NCI-H1092 treated with DMSO at 0.1 percent for 48 hours (cell line): ENCODE measurements at regions not wholly inside any gene's neighbourhood (a gene's known extent, or its start where the extent isn't known, plus 50 kb on each side); places are given as distances from the start of the nearest gene placed in this dataset.
"Not testable (repeated sequence)": the region's sequence is repeated elsewhere in the genome, so short reads cannot be mapped to it uniquely, and the experiment has no call there.

Experiments used
- DNase-seq: peaks from one replicate; lab custom pipeline; 2025; lab: John Stamatoyannopoulos, UW

- not testable (repeated sequence) for DNase-seq
Measured at GRCh38 chr16:29218649-29219048, 187.9 kb downstream of the NPIPB11 start.

DNA sequence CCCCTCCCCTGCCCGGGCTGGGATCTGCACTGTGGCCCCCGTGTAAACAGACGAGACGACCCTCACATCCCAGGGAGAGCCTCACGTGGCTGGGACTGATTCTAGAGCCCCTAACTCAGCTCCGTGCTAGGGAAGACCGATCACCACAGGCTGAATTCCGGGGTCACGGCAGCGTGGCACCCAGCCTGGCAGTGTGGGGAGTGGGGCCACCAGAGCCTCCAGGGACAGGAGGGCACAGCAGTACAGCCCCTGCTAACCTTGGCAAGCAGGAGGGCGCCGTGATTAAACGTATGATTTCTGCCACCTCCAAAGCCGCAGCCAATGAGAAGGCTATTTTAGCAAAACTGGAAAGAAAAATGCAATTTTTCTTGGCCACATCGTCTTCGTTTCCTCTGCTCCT lies 188.3 kb downstream of the NPIPB11 start:
- DNase-seq: not testable (repeated sequence)

DNA sequence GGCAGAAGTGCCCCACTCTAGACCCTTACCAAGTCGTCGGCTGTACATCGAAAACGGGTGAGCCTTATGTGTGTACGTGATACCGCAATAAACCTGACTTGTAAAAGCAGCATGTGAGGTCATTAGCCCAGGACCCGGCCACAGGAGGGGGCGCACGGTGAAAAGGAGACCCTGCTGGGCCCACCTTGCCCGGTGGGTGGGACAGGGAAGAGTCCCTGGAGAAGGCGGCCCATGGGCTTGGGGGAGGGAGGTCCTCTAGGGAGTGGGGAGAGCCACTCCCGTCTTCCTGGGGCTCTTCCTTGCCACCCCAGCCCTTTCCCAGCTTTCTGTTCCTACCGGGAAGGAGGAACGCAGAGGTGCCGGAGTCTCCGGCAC lies 188.8 kb downstream of the NPIPB11 start:
- DNase-seq: not testable (repeated sequence)

DNA sequence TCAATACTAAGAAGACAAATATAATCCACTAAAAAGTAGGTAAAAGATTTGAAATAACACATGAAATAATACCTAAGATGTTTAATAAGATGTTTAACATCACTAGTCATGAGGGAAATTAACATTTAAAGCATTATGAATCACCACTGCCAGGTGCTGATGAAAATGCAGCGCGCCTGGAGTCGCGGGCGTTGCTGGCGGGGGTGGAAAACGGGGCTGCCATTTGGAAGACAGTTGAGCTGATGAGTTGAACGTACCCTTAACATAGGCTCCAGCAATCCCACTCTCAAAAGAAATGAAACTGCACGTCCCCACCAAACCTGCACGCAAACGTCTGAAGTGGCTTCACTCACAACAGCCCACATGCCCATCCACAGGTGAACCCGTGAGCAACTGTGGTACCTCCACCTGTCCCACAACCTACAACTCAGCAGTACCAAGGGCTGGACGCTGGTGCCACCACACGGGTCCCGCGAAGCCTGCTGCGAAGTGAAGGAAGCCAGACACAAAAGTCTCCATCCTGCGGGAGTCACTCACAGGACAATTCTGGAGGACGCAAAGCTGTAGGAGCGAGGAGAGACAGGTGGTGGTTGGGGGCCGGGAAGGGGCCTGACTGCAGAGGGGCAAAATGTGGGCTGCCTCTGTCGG lies 189.3 kb downstream of the NPIPB11 start:
- not testable (repeated sequence) for DNase-seq

- DNase-seq: not testable (repeated sequence)
Measured at GRCh38 chr16:29213770-29214169, 192.7 kb downstream of the NPIPB11 start.

- not testable (repeated sequence) for DNase-seq
Measured at GRCh38 chr16:29213251-29213650, 193.3 kb downstream of the NPIPB11 start.

GRCh38 chr16:29212084-29213027 lies 194.2 kb downstream of the NPIPB11 start:
- DNase-seq: not testable (repeated sequence)

- not testable (repeated sequence) for DNase-seq
Measured at GRCh38 chr16:29211456-29211855, 195.1 kb downstream of the NPIPB11 start.

DNA sequence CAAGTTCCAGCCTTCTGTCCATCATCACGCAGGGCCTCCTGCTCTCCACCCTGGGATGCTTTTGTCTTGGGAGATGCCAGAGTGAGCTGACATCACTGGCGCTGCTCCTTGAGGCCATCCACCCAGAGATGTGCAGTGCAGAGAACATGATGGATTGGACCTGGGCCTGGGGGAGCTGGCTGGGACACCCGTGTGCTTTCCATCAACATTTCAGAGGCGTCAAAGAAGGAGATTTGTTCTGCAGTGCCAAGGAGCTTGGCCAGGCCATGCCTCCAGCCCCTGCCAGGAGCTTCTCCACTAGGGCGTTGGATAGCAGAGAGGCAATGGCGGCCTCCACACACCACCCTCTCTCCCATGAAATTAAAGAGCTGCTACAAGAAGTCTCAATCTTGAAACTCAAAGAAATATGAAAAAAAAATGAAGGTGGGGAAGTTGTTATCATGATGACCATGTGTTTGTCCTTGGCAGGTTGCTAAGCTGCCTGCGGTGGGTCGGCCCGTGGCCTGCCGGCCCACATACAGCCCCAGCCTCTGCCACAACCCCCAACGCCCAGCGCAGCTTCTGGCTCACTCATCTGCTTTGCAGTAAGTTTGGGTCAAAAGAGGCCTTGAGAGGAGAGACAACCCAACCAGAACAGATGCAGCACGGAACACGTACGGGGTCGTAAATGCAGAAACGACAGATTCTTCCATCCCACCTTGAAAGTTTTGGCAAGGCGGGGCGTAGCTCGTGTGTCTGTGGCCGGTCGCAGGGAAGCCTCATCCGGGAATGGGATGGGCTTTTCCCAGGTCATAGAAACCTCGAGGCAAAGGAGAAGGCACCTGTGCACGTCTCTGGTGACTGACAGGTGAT lies 196.0 kb downstream of the NPIPB11 start:
- not testable (repeated sequence) for DNase-seq

DNA sequence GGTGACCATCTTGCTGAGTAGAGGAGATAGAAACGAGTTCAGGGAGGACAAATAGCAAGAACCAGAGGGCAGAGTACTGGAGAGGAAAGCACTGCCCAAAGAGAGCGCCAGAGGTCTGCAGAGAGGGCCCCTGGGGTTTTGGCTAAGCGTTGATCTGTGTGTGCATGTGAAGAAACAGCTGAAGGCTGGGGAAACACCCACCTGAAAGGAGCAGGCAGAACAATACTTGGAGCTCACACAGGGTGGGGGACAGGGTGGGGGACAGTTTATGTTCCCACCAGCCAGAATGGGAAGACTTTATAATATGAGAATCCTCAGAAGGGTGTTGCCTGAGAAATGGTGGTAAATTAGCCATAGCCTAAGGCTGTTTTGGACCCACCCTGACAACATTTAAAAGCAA lies 200.4 kb downstream of the NPIPB11 start:
- not testable (repeated sequence) for DNase-seq

- not testable (repeated sequence) for DNase-seq
Measured at GRCh38 chr16:29205151-29205550, 201.4 kb downstream of the NPIPB11 start.

- no peak for DNase-seq
Measured at GRCh38 chr16:29204806-29205135, 201.7 kb downstream of the NPIPB11 start.

DNA sequence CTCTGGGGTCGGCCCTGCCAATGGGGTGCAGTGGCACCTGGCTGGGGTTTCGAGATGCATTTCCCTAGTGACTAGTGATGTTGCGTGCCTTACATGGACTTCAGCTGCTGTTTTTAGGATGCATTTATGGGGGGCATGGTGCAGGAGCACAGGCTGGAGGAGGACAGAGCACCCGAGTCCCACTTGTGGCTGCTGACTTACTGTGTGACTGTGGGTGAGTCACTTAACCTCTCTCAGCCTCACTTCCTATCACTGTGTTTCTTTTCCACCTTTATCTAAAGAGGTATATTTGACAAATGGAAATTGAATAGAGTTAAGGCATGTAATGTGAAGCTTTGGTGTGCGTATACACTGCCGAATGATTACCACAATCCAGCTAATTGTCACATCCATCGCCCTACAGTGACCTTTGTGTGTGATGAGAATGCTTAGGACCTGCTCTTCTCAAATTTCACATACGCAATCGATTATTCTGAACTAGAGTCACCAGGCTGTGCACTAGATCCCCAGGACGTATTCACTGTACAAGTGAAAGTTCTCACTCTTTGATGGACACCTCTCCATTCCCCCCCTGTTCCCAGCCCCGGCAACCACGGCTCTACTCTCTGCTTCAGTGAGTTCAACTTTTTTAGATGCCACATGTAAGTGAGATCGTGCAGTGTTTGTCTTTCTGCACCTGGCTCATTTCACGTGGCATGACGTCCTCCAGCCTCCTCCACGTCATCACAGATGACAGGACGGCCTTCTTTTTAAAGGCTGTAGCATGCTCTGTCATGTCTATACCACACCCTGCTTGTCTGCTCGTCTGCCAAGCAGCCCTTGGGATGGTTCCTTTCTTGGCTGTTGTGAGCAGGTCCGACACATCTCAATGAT lies 202.3 kb downstream of the NPIPB11 start:
- DNase-seq: not testable (repeated sequence)

DNA sequence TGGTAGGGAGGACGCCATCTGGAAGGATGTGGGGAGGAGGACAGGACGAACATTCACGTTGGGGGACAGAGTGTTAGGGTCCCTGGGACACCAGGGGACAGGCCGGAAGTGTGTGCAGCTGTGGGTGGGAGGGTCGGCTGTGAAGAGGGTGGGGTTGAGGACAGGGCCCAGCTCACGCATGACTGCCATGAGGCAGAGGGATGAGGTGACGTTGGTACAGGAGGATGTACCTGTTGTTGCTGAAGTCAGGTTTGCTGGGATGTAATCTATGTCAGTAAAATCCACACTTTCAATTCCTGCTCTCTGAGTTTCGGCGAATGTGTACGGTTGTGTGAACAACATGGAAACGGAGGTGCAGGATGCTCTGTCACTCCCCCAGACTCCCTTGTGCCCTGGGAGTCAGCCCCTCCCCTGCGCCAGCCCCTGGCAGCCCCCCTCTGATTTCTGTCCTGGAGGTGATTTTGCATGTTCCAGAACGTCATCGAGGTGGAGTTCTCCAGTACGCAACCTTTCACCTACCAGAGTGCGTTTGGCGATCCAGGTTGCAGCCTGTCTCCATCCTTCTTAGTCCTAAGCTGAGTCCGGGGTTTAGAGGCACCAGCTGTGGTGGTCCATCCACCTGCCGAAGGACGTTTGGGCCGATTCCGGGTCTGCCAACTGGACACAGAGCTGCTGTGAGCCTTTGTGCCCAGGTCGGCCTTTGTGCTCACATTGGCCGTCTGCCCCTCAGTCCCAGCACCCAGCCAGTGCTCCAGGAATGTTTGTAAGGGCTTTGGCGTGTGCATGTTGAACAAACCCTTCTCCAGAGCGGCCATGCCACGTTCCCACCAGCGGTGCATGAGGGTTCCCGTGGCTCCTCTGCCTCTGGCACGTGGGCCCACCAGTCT lies 203.2 kb downstream of the NPIPB11 start:
- not testable (repeated sequence) for DNase-seq

GRCh38 chr16:29202642-29203041 lies 203.9 kb downstream of the NPIPB11 start:
- peak; percentile 83 for DNase-seq

- DNase-seq: peak; percentile 83
Measured at GRCh38 chr16:29202025-29202632, 204.4 kb downstream of the NPIPB11 start.

DNA sequence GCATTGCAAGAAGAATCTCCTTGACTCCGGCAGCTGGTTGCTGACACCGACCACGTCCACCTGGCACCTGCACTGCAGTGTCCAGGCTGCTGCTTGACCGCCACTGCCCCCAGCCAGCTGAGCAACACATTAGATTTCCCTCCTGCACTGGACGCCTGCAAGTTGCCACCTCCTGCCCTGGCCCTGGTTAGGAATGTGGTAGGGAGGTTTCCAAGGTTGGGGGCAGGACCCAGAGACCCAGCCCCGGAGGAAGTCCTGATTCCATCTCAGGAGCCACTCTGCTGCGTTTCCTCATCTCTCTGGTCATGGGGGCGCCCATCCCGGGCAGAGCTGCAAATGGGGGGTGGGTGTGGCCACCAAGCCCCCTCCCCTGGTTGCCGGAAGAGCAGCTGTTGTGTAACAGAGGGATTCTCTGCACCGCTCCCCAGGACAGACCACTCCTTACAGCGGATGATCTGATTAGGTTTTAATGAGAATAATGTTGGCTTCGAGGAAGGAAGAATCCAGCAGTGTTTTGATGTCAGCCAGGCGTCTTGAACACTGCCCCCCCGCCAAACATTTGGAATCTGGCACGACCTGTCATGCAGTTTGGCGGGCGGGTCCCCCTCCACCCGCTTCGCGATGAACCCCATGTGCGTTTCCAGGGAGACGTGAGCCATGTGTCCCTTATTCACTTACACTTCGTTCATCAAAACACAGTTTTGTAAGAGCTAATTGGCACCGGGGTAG lies 205.1 kb downstream of the NPIPB11 start:
- DNase-seq: peak; percentile 25

DNA sequence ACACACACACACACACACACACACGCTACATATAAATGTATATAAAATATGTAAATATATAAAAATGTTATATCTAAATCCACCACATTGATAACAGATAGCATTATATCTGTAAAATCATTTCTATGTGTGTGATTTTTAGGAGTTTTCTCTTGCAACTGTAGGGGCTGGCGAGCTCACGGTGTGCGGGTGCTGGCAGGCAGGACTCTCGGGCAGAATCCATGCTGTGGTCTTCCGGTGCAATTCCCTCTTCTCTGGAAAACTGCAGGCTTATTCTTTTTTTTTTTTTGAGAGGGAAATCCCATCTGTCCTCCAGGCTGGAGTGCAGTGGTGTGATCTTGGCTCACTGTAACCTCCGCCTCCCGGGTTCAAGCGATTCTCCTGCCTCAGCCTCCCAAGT lies 205.8 kb downstream of the NPIPB11 start:
- not testable (repeated sequence) for DNase-seq

- not testable (repeated sequence) for DNase-seq
Measured at GRCh38 chr16:29200135-29200601, 206.3 kb downstream of the NPIPB11 start.
